ENCODE measurements at regions not wholly inside any gene's neighbourhood (a gene's known extent, or its start where the extent isn't known, plus 50 kb on each side); places are given as distances from the start of the nearest gene placed in this dataset.

DNA sequence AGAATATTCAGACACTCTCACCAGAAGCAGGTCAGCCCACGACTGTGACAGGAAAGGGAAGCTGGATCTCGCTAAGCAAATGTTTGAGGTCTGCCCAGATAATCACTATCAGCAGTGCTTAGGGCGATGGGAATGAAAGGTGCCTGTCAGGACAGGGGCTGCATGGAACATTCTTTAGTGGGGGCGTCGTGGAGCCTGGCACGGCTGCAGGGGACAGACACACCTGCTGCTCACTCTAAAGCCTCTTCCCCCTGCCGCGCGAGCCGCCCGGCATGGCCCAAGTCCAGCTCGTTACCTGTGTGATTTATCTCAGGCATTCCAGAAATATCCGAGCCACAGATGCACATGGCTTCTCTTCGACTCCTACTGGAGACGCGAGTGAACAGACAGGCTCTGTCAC, 235.5 kb downstream of the GLRX3 start:
- intact Hi-C loops (cut with DNase I; ENCODE audit: low total_unique reads) (no loop called here), in situ Hi-C loops (cut with MboI; ENCODE audit: low sequenced_read_pairs in 4 of 4) (no loop called here)
- H3K4me1 ChIP-seq: no peaks in the 10 kb centered on the region
- no peaks in the 10 kb centered on the region for H3K27me3 ChIP-seq
- H3K27ac ChIP-seq: no peak overlapping the region
- ATAC-seq (no peak), DNase-seq (no peak)
- no peaks in the 10 kb centered on the region for H3K36me3 ChIP-seq
- TF ChIP-seq, protein P1, sequence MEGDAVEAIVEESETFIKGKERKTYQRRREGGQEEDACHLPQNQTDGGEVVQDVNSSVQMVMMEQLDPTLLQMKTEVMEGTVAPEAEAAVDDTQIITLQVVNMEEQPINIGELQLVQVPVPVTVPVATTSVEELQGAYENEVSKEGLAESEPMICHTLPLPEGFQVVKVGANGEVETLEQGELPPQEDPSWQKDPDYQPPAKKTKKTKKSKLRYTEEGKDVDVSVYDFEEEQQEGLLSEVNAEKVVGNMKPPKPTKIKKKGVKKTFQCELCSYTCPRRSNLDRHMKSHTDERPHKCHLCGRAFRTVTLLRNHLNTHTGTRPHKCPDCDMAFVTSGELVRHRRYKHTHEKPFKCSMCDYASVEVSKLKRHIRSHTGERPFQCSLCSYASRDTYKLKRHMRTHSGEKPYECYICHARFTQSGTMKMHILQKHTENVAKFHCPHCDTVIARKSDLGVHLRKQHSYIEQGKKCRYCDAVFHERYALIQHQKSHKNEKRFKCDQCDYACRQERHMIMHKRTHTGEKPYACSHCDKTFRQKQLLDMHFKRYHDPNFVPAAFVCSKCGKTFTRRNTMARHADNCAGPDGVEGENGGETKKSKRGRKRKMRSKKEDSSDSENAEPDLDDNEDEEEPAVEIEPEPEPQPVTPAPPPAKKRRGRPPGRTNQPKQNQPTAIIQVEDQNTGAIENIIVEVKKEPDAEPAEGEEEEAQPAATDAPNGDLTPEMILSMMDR (IDR thresholded peaks at IDR 0.05 in 4 of 5, conservative IDR thresholded peaks at IDR 0.05 in 1 of 5): no peak
- TF ChIP-seq POLR2A (IDR thresholded peaks at IDR 0.05): no peak
- no peak overlapping the region for H3K4me3 ChIP-seq
- H3K9me3 ChIP-seq: no peaks in the 10 kb centered on the region

DNA sequence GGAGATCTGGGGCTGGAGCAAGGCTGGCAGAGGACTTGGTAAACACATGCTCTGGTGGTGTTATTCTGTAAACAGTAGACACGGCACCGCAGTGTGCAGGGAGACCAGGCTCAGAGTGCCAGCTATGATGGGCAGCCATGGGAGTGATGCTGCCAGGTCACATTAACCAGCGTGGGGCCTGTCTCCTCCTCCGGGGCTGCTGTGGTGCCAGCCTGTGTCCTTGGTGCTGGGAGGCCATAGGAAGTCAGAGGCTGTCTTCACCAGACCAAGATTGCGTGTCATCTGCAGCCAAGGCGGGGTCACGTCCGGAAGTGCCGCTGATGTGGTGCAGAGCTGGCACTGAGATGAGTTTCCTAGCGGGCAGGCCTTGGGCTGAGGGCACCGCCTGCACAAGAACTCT, 236.0 kb downstream of the GLRX3 start:
- Histone ChIP-seq H3K4me3 (no peak overlapping the region), H3K27ac (no peak overlapping the region), H3K9me3 (no peaks in the 10 kb centered on the region), H3K4me1 (no peaks in the 10 kb centered on the region), H3K27me3 (no peaks in the 10 kb centered on the region), H3K36me3 (no peaks in the 10 kb centered on the region)
- no peak for TF ChIP-seq POLR2A (IDR thresholded peaks at IDR 0.05)
- TF ChIP-seq, protein P1 (IDR thresholded peaks at IDR 0.05 in 4 of 5, conservative IDR thresholded peaks at IDR 0.05 in 1 of 5): no peak
- in situ Hi-C loops (cut with MboI; ENCODE audit: low sequenced_read_pairs in 4 of 4): no loop called here
- intact Hi-C loops (cut with DNase I; ENCODE audit: low total_unique reads): no loop called here
- DNase-seq: no peak
- ATAC-seq: no peak

GRCh38 chr10:130372866-130373265, 236.7 kb downstream of the GLRX3 start:
- Histone ChIP-seq H3K4me3 (no peak overlapping the region), H3K36me3 (no peaks in the 10 kb centered on the region), H3K9me3 (no peaks in the 10 kb centered on the region), H3K4me1 (no peaks in the 10 kb centered on the region), H3K27ac (no peak overlapping the region), H3K27me3 (no peaks in the 10 kb centered on the region)
- intact Hi-C loops (cut with DNase I; ENCODE audit: low total_unique reads) (no loop called here), in situ Hi-C loops (cut with MboI; ENCODE audit: low sequenced_read_pairs in 4 of 4) (no loop called here)
- ATAC-seq (no peak), DNase-seq (no peak)
- TF ChIP-seq, protein P1 (IDR thresholded peaks at IDR 0.05 in 4 of 5, conservative IDR thresholded peaks at IDR 0.05 in 1 of 5): no peak

DNA sequence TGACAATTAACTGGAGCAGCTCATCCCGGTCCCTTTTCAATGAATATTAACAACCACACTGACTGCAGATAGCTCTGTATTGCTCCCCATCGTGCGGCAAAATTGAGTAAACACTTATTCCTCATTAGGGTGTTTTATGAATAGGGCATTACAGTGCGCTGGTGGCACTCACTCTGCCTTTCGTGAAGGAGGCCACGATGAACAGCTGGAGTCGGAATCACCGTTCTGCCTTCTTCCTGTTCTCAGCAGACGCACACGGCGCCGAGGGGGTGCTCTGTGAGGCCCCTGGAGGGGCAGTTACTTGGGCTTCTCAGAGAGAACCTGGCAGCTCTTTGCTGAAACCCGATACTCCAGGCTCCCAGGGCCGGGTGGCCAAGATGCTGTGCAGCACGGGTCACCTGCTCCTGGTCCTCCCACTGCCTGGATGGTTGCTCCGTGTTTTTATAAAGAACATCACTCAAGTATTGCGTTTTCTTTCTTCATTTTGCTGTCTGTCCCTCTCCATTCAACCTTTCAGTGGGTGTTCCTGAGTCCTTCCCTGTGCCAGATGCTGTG, 241.9 kb downstream of the GLRX3 start:
- Histone ChIP-seq H3K9me3 (no peaks in the 10 kb centered on the region), H3K4me3 (no peak overlapping the region), H3K27ac (no peak overlapping the region), H3K4me1 (no peaks in the 10 kb centered on the region), H3K27me3 (no peaks in the 10 kb centered on the region), H3K36me3 (no peaks in the 10 kb centered on the region)
- in situ Hi-C loops (cut with MboI; ENCODE audit: low sequenced_read_pairs in 4 of 4) (no loop called here), intact Hi-C loops (cut with DNase I; ENCODE audit: low total_unique reads) (no loop called here)
- DNase-seq: no peak
- TF ChIP-seq, protein P1 (IDR thresholded peaks at IDR 0.05 in 4 of 5, conservative IDR thresholded peaks at IDR 0.05 in 1 of 5): no peak
- no peak for ATAC-seq
